Right lobe of liver (tissue), 6 donors: ENCODE measurements at regions not wholly inside any gene's neighbourhood (a gene's known extent, or its start where the extent isn't known, plus 50 kb on each side); places are given as distances from the start of the nearest gene placed in this dataset.

Source experiments
- ATAC-seq, 4 donors: fragments of 200-7000 bp; cut with Tn5 transposase; one replicate each; pipeline ENCODE4 v1.9.1; 2020; ENCODE audit warnings: mild to moderate bottlenecking in 4 of 4, moderate library complexity in 4 of 4
- DNase-seq, 3 donors: peaks; one replicate each; pipeline ENCODE4 v3.0.0-alpha.2; 2020
- H3K27ac ChIP-seq, 3 donors: fragments of 200-600 bp; one replicate each; pipeline ENCODE4 v1.8.0; 2022
- H3K27me3 ChIP-seq, 2 donors: fragments of 200-600 bp; one replicate each; pipeline ENCODE4 v1.8.0; 2022
- H3K36me3 ChIP-seq, 4 donors: fragments of 200-600 bp; sonication (generic) in 1 of 4; one replicate each; pipeline versions ENCODE4 v1.5.1 to v1.8.0; 2017 to 2022; ENCODE audit warnings: control low read depth in 1 of 4
- H3K4me1 ChIP-seq, 4 donors: fragments of 200-600 bp; sonication (generic) in 1 of 4; one replicate each; pipeline versions ENCODE4 v1.5.1 to v1.8.0; 2017 to 2022; ENCODE audit warnings: control low read depth in 1 of 4
- H3K4me3 ChIP-seq, 3 donors: fragments of 200-600 bp; one replicate each; pipeline ENCODE4 v1.8.0; 2022
- H3K9me3 ChIP-seq, 4 donors: fragments of 200-600 bp; sonication (generic) in 1 of 4; one replicate each; pipeline versions ENCODE4 v1.5.1 to v1.8.0; 2017 to 2022; ENCODE audit warnings: control low read depth in 1 of 4
- CTCF ChIP-seq, 4 donors: fragments of 200-600 bp in 3 of 4; fragments of 450-650 bp in 1 of 4; IDR thresholded peaks; one replicate each; pipeline versions ENCODE4 v1.5.1 to v1.8.0; 2016 to 2022; ENCODE audit warnings: antibody characterized with exemption in 4 of 4, mild to moderate bottlenecking in 2 of 4
- POLR2A ChIP-seq: fragments of 450-650 bp; IDR thresholded peaks from one replicate; pipeline ENCODE4 v1.6.1; 2017; ENCODE audit warnings: antibody characterized with exemption, mild to moderate bottlenecking
- WGBS: methylation state at CpG from one replicate; pipeline ENCODE4 v1.1.6; 2018; ENCODE audit warnings: low coverage, low lambda C conversion rate; ENCODE audit not compliant: insufficient coverage; ENCODE audit errors: missing lambda C conversion rate; 5-methylcytosine and 5-hydroxymethylcytosine counted together
- intact Hi-C, 2 donors: fragments of 100-400 bp; cut with DNase I; formaldehyde crosslinking; loops; one replicate each; pipeline versions ENCODE4 v1.11.2 to v1.14.1; 2022
- donor health status: DM: no; HTN: yes; CAD: no.
- donor health status: DM: no; HTN: no; CAD: no.
- donor health status: DM: no; HTN: no; CAD: no.
- donor health status: DM: no; HTN: yes; CAD: no.
- donor health status: DM: no; HTN: yes; CAD: no.

GRCh38 chr20:11008444-11009033, 334.7 kb upstream of the JAG1 start:
- H3K27me3 ChIP-seq: peaks cover 0 to 5% of the 10 kb centered on the region in 2 donors
- DNase-seq (no peak), ATAC-seq (no peak)
- H3K9me3 ChIP-seq: no peaks in the 10 kb centered on the region
- TF ChIP-seq POLR2A (no peak), CTCF (IDR thresholded peaks at IDR 0.05) (no peak)
- no peaks in the 10 kb centered on the region for H3K4me1 ChIP-seq
- intact Hi-C loops: no loop called here
- no peak overlapping the region for H3K4me3 ChIP-seq
- WGBS: 35% methylated on average over 7 of the region's 7 CpGs
- H3K36me3 ChIP-seq: no peaks in the 10 kb centered on the region
- no peak overlapping the region for H3K27ac ChIP-seq

- Histone ChIP-seq H3K27me3 (no peaks in the 10 kb centered on the region), H3K9me3 (no peaks in the 10 kb centered on the region), H3K36me3 (no peaks in the 10 kb centered on the region), H3K4me1 (no peaks in the 10 kb centered on the region), H3K4me3 (no peak overlapping the region), H3K27ac (no peak overlapping the region)
- TF ChIP-seq CTCF (IDR thresholded peaks at IDR 0.05) (no peak), POLR2A (no peak)
- intact Hi-C loops: no loop called here
- DNase-seq (no peak), ATAC-seq (no peak)
Measured at GRCh38 chr20:11011653-11012052, 337.9 kb upstream of the JAG1 start.

GRCh38 chr20:11012975-11013374, 339.2 kb upstream of the JAG1 start:
- Histone ChIP-seq H3K27ac (no peak overlapping the region), H3K36me3 (no peaks in the 10 kb centered on the region), H3K4me3 (no peak overlapping the region), H3K9me3 (no peaks in the 10 kb centered on the region), H3K27me3 (no peaks in the 10 kb centered on the region), H3K4me1 (no peaks in the 10 kb centered on the region)
- intact Hi-C loops: no loop called here
- DNase-seq (no peak), ATAC-seq (no peak)
- 54% methylated on average over 2 of the region's 2 CpGs for WGBS
- no peak for TF ChIP-seq CTCF (IDR thresholded peaks at IDR 0.05)
- no peak for TF ChIP-seq POLR2A

- WGBS: 31% methylated on average over 1 of the region's 1 CpG
- no peaks in the 10 kb centered on the region for H3K36me3 ChIP-seq
- H3K27me3 ChIP-seq: no peaks in the 10 kb centered on the region
- TF ChIP-seq CTCF (IDR thresholded peaks at IDR 0.05) (no peak), POLR2A (no peak)
- no peak overlapping the region for H3K27ac ChIP-seq
- ATAC-seq (no peak), DNase-seq (no peak)
- H3K4me3 ChIP-seq: no peak overlapping the region
- H3K9me3 ChIP-seq: no peaks in the 10 kb centered on the region
- intact Hi-C loops: no loop called here
- H3K4me1 ChIP-seq: no peaks in the 10 kb centered on the region
Measured at GRCh38 chr20:11013801-11014200, 340.0 kb upstream of the JAG1 start.

- ATAC-seq (no peak), DNase-seq (no peak)
- H3K27ac ChIP-seq: no peak overlapping the region
- no peaks in the 10 kb centered on the region for H3K27me3 ChIP-seq
- no peaks in the 10 kb centered on the region for H3K9me3 ChIP-seq
- H3K36me3 ChIP-seq: no peaks in the 10 kb centered on the region
- no peak for TF ChIP-seq CTCF (IDR thresholded peaks at IDR 0.05)
- no peak for TF ChIP-seq POLR2A
- no peak overlapping the region for H3K4me3 ChIP-seq
- intact Hi-C loops: no loop called here
- no peaks in the 10 kb centered on the region for H3K4me1 ChIP-seq
- 5% methylated on average over 2 of the region's 4 CpGs for WGBS
Measured at GRCh38 chr20:11015440-11015839, 341.6 kb upstream of the JAG1 start.
